CD4-positive, alpha-beta T cell treated with Interleukin-12 subunit alpha and Interleukin-12 subunit beta, for 1 hour (primary cell): ENCODE measurements at regions not wholly inside any gene's neighbourhood (a gene's known extent, or its start where the extent isn't known, plus 50 kb on each side); places are given as distances from the start of the nearest gene placed in this dataset.
A peak's percentile ranks its signal among the peaks of the same experiment; 100 is the strongest.
"Not testable (repeated sequence)": the region's sequence is repeated elsewhere in the genome, so short reads cannot be mapped to it uniquely, and the experiment has no call there.

Experiments used
- DNase-seq: peaks from one replicate; pipeline ENCODE4 v3.0.0-alpha.2; 2020

DNA sequence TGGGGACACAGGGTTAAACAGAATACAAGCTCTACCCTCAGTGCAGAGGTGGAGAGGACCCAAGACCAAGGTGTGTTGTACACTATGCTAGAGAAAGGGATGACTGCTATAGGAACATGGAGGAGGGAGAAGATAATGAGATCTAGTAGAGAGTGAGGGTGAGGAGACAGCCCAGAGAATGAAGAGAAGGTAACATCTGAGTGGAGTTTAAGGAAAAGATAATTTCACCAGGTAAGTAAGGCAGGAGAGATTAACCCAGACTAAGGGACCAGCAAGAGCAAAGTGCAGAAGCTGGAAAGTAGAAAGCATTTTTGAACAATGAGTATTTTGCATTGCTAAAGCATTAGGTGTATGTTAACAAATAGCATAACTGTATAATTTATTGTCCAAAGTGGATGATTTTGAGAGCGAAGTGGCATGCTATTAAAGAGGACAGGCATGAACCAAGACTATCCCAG lies 128.8 kb downstream of the RASSF10 start:
- no peak for DNase-seq

DNA sequence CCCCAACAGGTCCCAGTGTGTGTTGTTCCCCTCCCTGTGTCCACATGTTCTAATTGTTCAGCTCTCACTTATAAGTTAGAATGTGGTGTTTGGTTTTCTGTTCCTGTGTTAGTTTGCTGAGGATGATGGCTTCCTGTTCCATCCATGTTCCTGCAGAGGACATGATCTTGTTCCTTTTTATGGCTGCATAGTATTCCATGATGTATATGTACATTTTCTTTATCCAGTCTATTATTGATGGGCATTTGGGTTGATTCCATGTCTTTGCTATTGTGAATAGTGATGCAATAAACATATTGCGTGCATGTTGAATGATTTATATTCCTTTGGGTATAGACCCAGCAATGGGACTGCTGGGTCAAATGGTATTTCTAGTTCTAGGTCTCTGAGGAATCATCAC lies 130.0 kb downstream of the RASSF10 start:
- DNase-seq = not testable (repeated sequence)

- DNase-seq = no peak
Measured at GRCh38 chr11:13140028-13140870, 131.1 kb downstream of the RASSF10 start.

- DNase-seq = no peak
Measured at GRCh38 chr11:13140873-13141655, 131.9 kb downstream of the RASSF10 start.

DNA sequence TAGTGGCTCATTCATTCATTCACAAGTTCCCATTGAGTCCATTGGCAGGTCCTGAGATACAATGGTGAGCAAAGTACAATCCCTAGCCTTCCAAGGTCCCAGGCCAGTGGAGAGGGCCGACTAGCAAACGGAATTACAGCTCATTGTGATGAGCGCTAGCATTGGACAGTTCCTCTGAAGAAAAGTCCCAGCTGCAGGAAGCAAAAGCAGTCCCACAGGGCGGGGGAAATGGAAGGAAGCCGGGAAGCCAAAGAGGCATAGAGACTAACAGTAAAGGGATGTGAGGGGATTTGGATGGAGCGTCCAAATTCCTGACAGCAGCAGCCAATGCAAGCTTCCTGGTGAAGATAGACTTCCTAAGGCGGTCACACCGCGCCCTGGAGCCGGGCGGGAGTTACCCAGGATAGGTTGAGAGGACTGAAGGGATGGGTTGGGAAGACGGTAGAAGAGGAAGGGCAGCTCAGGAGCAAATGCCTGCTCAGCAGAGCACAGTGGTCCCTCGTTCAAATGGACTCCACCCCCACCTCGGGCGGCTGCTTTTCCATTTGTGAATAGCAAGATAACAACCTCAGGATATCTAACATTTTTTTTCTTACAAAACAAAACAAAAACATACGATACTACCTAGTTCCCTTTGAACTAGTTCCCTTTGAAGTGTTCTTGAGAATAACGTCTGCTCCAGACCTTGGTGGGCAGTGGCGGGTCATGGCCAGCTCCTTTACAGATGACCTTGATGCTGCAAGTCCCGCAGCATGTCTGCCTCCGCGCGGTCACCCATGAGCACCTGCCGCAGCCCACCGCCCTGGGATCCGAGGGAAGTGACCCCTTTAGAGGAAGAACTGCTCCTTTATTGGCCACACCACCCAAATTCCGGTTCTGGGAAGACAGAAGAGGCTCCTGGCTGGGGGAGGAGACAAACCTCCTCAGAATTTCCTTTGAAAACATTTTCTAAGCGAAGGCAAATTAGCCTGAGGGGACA lies 132.9 kb downstream of the RASSF10 start:
- no peak for DNase-seq

DNA sequence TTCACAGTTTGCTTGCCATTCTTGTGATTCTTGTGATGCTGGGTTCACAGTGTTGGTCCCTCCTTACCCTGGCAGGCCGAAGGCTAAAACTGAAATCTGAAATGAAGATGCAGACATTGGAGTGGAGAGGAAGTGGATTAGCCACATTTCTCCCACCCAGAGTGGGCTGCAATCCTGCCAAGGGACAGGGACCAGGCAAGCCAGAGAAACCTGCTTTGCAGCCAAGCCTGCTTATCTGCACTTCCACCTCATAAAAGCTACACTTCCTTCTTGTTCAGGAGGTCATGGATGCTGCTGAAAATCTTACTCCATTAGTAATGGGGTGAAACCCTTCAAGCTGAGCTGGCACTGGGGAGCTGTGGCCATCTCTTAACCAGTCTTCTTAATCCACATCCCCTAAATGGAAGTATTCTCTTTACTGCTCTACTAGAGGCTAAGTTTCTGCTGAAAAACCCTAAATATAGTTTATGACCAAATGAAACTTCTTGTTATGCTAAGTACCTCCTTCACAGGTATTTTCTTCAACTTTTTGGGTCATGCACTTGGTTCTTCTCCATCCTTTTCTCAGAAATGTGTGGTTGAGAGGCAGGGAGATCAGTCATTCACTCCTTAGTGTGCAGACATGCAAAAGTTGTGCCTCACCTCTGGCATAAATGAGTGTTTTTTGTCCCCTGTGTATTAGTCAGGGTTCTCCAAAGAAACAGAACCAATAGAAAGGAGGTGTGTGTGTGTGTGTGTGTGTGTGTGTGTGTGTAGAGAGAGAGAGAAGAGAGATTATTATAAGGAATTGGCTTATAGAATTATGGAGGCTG lies 133.9 kb upstream of the BMAL1 start:
- no peak for DNase-seq

DNA sequence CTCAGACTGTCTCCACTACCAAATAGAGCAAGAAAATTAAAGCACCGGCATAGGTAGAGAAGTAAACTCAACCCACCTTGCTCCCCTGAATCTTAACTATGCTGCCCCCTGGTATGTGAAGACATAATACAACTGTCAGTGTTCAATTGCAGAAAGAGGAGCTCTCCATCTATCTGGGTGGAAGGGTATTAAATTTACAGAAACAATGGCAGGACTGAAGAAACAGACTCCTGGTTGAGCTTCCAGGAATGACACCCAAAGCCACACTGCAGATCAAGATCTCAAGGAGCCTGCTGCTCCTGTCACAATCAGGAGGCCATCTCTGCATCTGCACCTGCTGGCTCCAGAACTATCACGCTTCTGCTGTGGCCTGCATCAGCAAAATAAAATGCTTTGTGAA lies 132.1 kb upstream of the BMAL1 start:
- no peak for DNase-seq

DNA sequence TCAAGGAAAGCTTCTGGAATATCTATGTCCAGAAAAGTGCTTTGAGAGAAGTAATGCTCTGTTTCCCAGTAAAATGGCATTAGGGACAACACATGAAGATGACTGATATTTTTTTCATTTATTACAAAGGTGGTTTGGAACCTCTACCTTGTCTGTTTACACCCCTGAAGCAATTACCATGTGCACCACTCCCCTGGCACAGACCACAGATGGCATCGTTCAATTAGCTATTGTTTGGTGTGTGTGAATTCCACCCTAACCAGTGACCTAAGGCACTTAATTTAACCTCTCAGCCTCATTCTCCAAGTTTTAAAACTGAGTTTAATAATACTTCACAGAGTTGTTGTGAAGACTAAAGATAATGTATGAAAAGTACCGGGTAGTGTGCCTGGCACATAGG lies 127.6 kb upstream of the BMAL1 start:
- no peak for DNase-seq

- no peak for DNase-seq
Measured at GRCh38 chr11:13150487-13150886, 127.1 kb upstream of the BMAL1 start.

- DNase-seq = no peak
Measured at GRCh38 chr11:13152264-13152663, 125.3 kb upstream of the BMAL1 start.

GRCh38 chr11:13152736-13153541 lies 124.7 kb upstream of the BMAL1 start:
- no peak for DNase-seq

- DNase-seq = not testable (repeated sequence)
Measured at GRCh38 chr11:13154374-13154773, 123.2 kb upstream of the BMAL1 start.

- DNase-seq = no peak
Measured at GRCh38 chr11:13160346-13160745, 117.2 kb upstream of the BMAL1 start.

DNA sequence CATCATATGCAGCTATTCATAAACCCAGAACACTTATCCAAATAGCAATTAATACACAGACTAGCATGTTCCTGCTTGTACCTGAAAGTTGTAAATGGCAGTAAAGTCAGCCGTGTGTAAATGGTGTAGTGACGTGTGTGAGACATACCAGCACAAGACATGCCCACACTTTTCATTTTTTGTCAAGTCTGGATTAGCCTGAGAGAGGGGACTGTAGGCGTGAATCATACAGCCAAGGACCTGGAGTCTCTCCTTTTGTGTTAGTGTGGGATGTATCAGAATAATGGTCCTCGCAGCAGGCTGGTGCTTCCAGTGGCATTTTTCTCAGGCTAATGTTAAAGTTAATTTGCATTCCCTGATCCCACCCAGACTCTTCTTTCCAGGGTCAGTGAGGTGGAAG lies 116.8 kb upstream of the BMAL1 start:
- no peak for DNase-seq

DNA sequence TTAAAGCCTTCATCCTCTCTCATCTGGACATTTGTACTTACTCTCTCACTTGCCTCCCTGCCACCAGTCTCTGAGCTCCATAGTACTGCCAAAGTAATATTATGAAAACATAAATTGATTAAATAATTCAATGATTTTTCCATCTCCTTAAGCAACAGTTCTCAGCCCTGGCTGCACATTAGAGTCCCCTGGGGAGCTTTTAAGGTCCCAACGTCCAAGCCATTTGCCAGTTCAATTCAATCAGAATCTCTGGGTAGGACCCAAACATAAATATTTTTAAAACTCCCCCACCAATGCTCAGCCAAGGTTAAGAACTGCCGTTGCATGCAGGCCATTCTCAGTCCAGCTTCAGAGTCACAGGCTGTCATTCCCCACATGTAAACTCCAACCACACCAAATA lies 114.4 kb upstream of the BMAL1 start:
- no peak for DNase-seq

DNA sequence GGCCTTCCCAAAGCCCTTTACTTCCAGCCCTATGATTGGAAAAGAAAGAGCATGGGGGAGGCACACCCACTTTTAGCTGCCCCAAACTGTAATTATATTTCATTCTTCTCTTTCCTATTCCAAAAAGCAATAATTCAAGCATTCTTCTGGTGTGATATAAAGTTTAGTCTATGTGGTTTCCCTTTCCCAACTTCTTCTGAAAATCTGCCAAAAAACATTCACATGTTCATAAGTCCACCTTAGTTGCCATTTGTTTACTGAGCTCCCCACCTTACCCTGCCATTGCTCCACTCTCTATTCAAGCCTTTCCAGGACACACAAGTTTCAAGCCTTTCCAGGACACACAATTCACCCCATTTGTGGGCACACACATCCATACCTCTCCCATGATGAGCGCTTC lies 111.6 kb upstream of the BMAL1 start:
- DNase-seq = no peak

DNA sequence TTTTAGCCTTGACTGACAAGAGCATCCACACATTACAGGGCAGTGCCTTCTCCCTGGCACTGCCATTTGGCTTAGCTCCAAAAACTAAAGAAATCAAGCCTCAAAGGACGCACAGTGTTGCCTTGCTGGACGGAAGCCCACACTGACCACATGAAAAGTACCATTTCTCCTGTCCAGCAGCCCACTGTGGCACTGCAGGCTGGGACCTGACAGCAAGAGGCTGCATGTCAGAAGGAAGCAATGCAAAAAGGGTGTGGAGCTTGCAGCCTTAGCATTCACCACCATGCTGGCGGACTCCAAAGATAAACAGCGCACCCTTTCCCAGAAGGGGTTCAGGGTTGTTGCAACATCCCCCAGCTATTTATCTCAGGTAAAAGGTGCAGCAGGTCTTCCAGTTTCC lies 109.3 kb upstream of the BMAL1 start:
- DNase-seq = no peak

- DNase-seq = no peak
Measured at GRCh38 chr11:13169709-13170108, 107.9 kb upstream of the BMAL1 start.

DNA sequence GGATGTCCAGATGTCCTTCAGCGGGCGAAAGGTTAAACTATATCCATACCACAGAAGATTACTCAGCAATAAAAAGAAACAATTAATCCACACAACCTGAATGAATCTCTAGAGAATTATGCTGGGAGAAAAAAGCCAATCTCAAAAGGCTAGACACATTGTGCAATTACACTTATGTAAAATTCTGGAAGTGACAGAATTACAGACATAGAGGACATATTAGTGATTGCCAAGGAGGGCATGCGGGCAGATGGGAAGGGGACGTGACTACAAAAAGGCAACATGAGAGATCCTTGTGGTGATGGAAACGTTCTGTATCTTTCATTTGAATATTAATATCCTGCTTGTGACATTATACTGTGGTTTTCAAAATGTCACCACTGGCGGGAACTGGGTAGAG lies 103.5 kb upstream of the BMAL1 start:
- no peak for DNase-seq

DNA sequence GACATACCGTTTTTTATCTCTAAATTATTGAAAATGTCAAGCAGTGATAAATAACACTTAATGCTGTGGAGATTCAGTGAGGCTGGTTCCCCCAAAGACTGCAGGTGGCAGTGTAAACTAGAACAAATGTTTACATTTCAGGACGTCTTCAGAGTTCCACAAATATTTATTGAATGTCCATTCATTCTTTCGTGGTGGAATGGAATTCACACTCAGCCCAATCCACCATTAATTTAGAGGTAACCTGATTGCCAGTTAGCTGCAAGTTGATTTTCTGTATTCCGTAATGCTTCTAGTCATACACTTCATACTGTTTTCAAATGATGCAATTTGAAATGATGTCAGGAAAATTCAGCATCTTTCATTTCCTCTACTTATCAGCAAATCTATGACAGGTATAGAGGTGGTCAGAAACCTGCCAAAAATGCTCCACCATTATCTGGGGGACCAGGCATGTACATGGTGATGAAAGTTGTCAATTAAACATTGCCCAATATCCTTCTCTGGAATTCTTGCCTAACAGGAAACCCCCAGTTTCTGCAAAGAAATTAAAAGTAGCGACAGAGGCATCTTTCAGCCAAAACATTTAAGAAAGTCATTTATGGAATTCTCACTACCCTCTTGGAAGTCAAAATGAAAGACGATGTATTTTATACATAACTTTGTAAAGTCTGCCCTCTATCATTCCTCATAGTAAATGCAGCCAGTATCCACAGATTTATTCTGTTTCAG lies 94.3 kb upstream of the BMAL1 start:
- peak; percentile 34 for DNase-seq

DNA sequence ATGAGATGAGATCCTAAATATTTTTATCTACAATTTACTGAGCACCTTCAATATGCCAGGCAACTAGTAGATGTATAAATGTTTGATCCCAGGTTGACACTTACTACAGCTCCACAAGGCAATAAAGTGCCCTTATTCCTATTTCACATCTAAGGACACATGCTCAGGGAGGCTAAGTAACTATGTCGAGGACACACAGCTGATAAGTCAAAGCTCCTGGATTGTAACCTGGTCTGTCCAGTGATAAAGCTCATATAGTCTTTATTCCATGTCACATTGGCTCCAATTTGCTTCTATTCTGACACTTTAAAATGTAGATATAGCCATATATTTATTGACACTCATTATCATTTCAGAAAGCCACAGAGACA lies 93.8 kb upstream of the BMAL1 start:
- no peak for DNase-seq
